ENCODE measurements at regions not wholly inside any gene's neighbourhood (a gene's known extent, or its start where the extent isn't known, plus 50 kb on each side); places are given as distances from the start of the nearest gene placed in this dataset. TPM values are rescaled to one million over a fixed set of nuclear protein-coding genes. Genes with fewer than 3 reads are reported as not detected.

Small RNA genes lying in the stretch of these regions (small RNA-seq; reads per million reads assigned to genes)
- gene AL161932.1 (ENCODE audit: low read depth) (not detected), gene RNU7-22P (ENCODE audit: low read depth) (not detected)

Measured in mesenchymal stem cell (in vitro differentiated cells and primary cell).